PC-3 (cell line): ENCODE measurements at regions not wholly inside any gene's neighbourhood (a gene's known extent, or its start where the extent isn't known, plus 50 kb on each side); places are given as distances from the start of the nearest gene placed in this dataset.
A peak's percentile ranks its signal among the peaks of the same experiment; 100 is the strongest.

ENCODE experiments used
- ATAC-seq: fragments of 200-7000 bp; cut with Tn5 transposase; 2 replicates; pipeline ENCODE4 v1.9.1; 2020; ENCODE audit warnings: mild to moderate bottlenecking, moderate library complexity
- BruUV-seq: library from RNA; stranded (reverse); fragments of 400-500 nt; replicated peaks from 2 replicates; lab custom pipeline; 2021; lab: Mats Ljungman, UMichigan
- CTCF ChIA-PET: fragments of 300-600 bp; sonication (Branson Sonifier 250); formaldehyde crosslinking; loops from one replicate; lab custom pipeline; 2022; ENCODE audit warnings: antibody characterized with exemption; lab: Charles Lee
- POLR2A ChIA-PET: fragments of 300-600 bp; sonication (Branson Sonifier 250); formaldehyde crosslinking; loops from one replicate; lab custom pipeline; 2022; ENCODE audit warnings: antibody characterized with exemption; ENCODE audit not compliant: unreplicated experiment; lab: Charles Lee
- DNase-seq: peaks from one replicate; pipeline ENCODE4 v3.0.0-alpha.2; 2015
- H2AFZ ChIP-seq: fragments of 300-600 bp; sonication (generic); 2 replicates; pipeline ENCODE4 v1.6.0; 2016; ENCODE audit warnings: antibody characterized with exemption, low read length
- H3F3A ChIP-seq: fragments of 300-600 bp; sonication (generic); one replicate; pipeline ENCODE4 v1.6.0; 2017; ENCODE audit warnings: antibody characterized with exemption, low read length, control low read depth, mild to moderate bottlenecking; ENCODE audit not compliant: unreplicated experiment
- H3K27ac ChIP-seq: fragments of 300-600 bp; sonication (generic); 2 replicates; pipeline ENCODE4 v1.5.1; 2016; ENCODE audit warnings: mild to moderate bottlenecking, low read length
- H3K27me3 ChIP-seq: fragments of 300-600 bp; sonication (generic); 2 replicates; pipeline ENCODE4 v1.6.1; 2016; ENCODE audit warnings: low read length, mixed read lengths
- H3K36me3 ChIP-seq: fragments of 300-600 bp; sonication (generic); 2 replicates; pipeline ENCODE4 v1.6.1; 2016; ENCODE audit warnings: low read depth, mixed run types, low read length, mixed read lengths
- H3K4me1 ChIP-seq: fragments of 300-600 bp; sonication (generic); 2 replicates; pipeline ENCODE4 v1.5.1; 2016; ENCODE audit warnings: low read length; ENCODE audit not compliant: insufficient read depth
- H3K4me2 ChIP-seq: fragments of 300-600 bp; sonication (generic); 2 replicates; pipeline ENCODE4 v1.6.0; 2016; ENCODE audit warnings: low read length
- H3K4me3 ChIP-seq: fragments of 300-600 bp; sonication (generic); 2 replicates; pipeline ENCODE4 v1.5.1; 2016; ENCODE audit warnings: mild to moderate bottlenecking, low read length, mixed read lengths
- H3K79me2 ChIP-seq: fragments of 300-600 bp; sonication (generic); 2 replicates; pipeline ENCODE4 v1.6.1; 2017; ENCODE audit warnings: low read length, mixed read lengths
- H3K9ac ChIP-seq: fragments of 300-600 bp; sonication (generic); 2 replicates; pipeline ENCODE4 v1.6.0; 2016; ENCODE audit warnings: mild to moderate bottlenecking, low read length
- H3K9me2 ChIP-seq: fragments of 300-600 bp; sonication (generic); replicated peaks from 2 replicates; pipeline ENCODE4 v1.6.1; 2016; ENCODE audit warnings: mixed run types, low read length, mixed read lengths
- H3K9me3 ChIP-seq: fragments of 300-600 bp; sonication (generic); 2 replicates; pipeline ENCODE4 v1.6.1; 2016; ENCODE audit warnings: low read length, mixed read lengths
- H4K20me1 ChIP-seq: fragments of 300-600 bp; sonication (generic); 2 replicates; pipeline ENCODE4 v1.6.1; 2016; ENCODE audit warnings: low read length, mixed read lengths
- CTCF ChIP-seq: fragments of 300-600 bp; sonication (generic); conservative IDR thresholded peaks from 2 replicates; pipeline ENCODE4 v1.5.1; 2017; ENCODE audit warnings: antibody characterized with exemption, low read depth, mild to moderate bottlenecking, low read length
- EZH2 ChIP-seq: fragments of 300-600 bp; sonication (generic); IDR thresholded peaks from one replicate; pipeline ENCODE4 v1.6.1; 2017; ENCODE audit warnings: antibody characterized with exemption, mild to moderate bottlenecking, low read length; ENCODE audit not compliant: unreplicated experiment
- EZH2phosphoT487 ChIP-seq: fragments of 300-600 bp; sonication (generic); IDR thresholded peaks from 2 replicates; pipeline ENCODE4 v1.6.1; 2018; ENCODE audit warnings: mild to moderate bottlenecking, antibody characterized with exemption, low read length, borderline replicate concordance
- intact Hi-C: fragments of 100-400 bp; cut with micrococcal nuclease; formaldehyde crosslinking; loops from 2 replicates; pipeline ENCODE4 v1.9.0; 2023

GRCh38 chr1:118767971-118768370, 220.2 kb downstream of the TBX15 start:
- H2AFZ ChIP-seq = no peak overlapping the region
- H3K27ac ChIP-seq = no peak overlapping the region
- no peaks in the 10 kb centered on the region for H3K27me3 ChIP-seq
- intact Hi-C loops = no loop called here
- H3K79me2 ChIP-seq = no peaks in the 10 kb centered on the region
- H4K20me1 ChIP-seq = no peaks in the 10 kb centered on the region
- ChIA-PET CTCF (no interaction called here), POLR2A (no interaction called here)
- DNase-seq = peak; percentile 13
- no TSS peak for BruUV-seq
- H3K4me1 ChIP-seq = no peaks in the 10 kb centered on the region
- H3K9ac ChIP-seq = no peak overlapping the region
- H3K9me2 ChIP-seq = no peaks in the 10 kb centered on the region
- no peak for ATAC-seq
- no peaks in the 10 kb centered on the region for H3F3A ChIP-seq
- H3K4me2 ChIP-seq = no peak overlapping the region
- H3K9me3 ChIP-seq = peaks cover 8% of the 10 kb centered on the region; the same call in 1 of the 2 replicates
- no peak overlapping the region for H3K4me3 ChIP-seq
- peaks cover 2% of the 10 kb centered on the region; the same call in 1 of the 2 replicates for H3K36me3 ChIP-seq
- TF ChIP-seq CTCF (no peak), EZH2phosphoT487 (no peak), EZH2 (no peak)

GRCh38 chr1:118753976-118754375, 234.2 kb downstream of the TBX15 start:
- Histone ChIP-seq H3K9me2 (no peaks in the 10 kb centered on the region), H3K79me2 (no peaks in the 10 kb centered on the region), H3K4me2 (no peak overlapping the region), H3F3A (no peaks in the 10 kb centered on the region), H3K4me3 (no peak overlapping the region), H3K27me3 (peaks cover 13% of the 10 kb centered on the region; the same call in 1 of the 2 replicates), H3K9me3 (no peaks in the 10 kb centered on the region), H4K20me1 (no peaks in the 10 kb centered on the region), H2AFZ (no peak overlapping the region), H3K36me3 (no peaks in the 10 kb centered on the region), H3K9ac (no peak overlapping the region), H3K27ac (no peak overlapping the region), H3K4me1 (no peaks in the 10 kb centered on the region)
- intact Hi-C loops = no loop called here
- BruUV-seq = no TSS peak
- ChIA-PET POLR2A (no interaction called here), CTCF (no interaction called here)
- TF ChIP-seq CTCF (no peak), EZH2 (no peak), EZH2phosphoT487 (no peak)
- ATAC-seq = no peak
- no peak for DNase-seq

- no peak for DNase-seq
- H3K4me3 ChIP-seq = no peak overlapping the region
- ATAC-seq = no peak
- H3K9me2 ChIP-seq = no peaks in the 10 kb centered on the region
- H3K4me1 ChIP-seq = no peaks in the 10 kb centered on the region
- H3K4me2 ChIP-seq = no peak overlapping the region
- ChIA-PET CTCF (no interaction called here), POLR2A (no interaction called here)
- no TSS peak for BruUV-seq
- H4K20me1 ChIP-seq = no peaks in the 10 kb centered on the region
- H3K36me3 ChIP-seq = no peaks in the 10 kb centered on the region
- H3K9ac ChIP-seq = no peak overlapping the region
- H3F3A ChIP-seq = no peaks in the 10 kb centered on the region
- H3K79me2 ChIP-seq = no peaks in the 10 kb centered on the region
- H3K27ac ChIP-seq = no peak overlapping the region
- H3K9me3 ChIP-seq = no peaks in the 10 kb centered on the region
- H3K27me3 ChIP-seq = peaks cover 13% of the 10 kb centered on the region; the same call in 1 of the 2 replicates
- intact Hi-C loops = no loop called here
- no peak for TF ChIP-seq EZH2phosphoT487
- no peak for TF ChIP-seq EZH2
- TF ChIP-seq CTCF = no peak
- no peak overlapping the region for H2AFZ ChIP-seq
Observed at GRCh38 chr1:118751166-118751565, 237.0 kb downstream of the TBX15 start.
